SW480 (cell line): ENCODE measurements at regions not wholly inside any gene's neighbourhood (a gene's known extent, or its start where the extent isn't known, plus 50 kb on each side); places are given as distances from the start of the nearest gene placed in this dataset.
"Not testable (repeated sequence)": the region's sequence is repeated elsewhere in the genome, so short reads cannot be mapped to it uniquely, and the experiment has no call there.

Experiments
- DNase-seq: peaks from one replicate; pipeline ENCODE4 v3.0.0-alpha.2; 2016; ENCODE audit warnings: low spot score

- DNase-seq = no peak
Measured at GRCh38 chr7:93739424-93739823, 151.1 kb downstream of the TFPI2 start.

- no peak for DNase-seq
Measured at GRCh38 chr7:93737953-93738352, 152.6 kb downstream of the TFPI2 start.

- no peak for DNase-seq
Measured at GRCh38 chr7:93736668-93737369, 153.7 kb downstream of the TFPI2 start.

- DNase-seq = peak; percentile 54
Measured at GRCh38 chr7:93728292-93728691, 153.8 kb upstream of the CALCR start.

- DNase-seq = no peak
Measured at GRCh38 chr7:93725954-93726353, 151.4 kb upstream of the CALCR start.

- DNase-seq = no peak
Measured at GRCh38 chr7:93723424-93724124, 149.1 kb upstream of the CALCR start.

GRCh38 chr7:93720106-93720505 lies 145.6 kb upstream of the CALCR start:
- no peak for DNase-seq

GRCh38 chr7:93719546-93719945 lies 145.0 kb upstream of the CALCR start:
- peak; percentile 73 for DNase-seq

- DNase-seq = peak; percentile 42
Measured at GRCh38 chr7:93717217-93717900, 142.8 kb upstream of the CALCR start.

- peak; percentile 76 for DNase-seq
Measured at GRCh38 chr7:93715234-93715633, 140.7 kb upstream of the CALCR start.

- DNase-seq = no peak
Measured at GRCh38 chr7:93711926-93712325, 137.4 kb upstream of the CALCR start.

GRCh38 chr7:93708255-93708654 lies 133.7 kb upstream of the CALCR start:
- DNase-seq = not testable (repeated sequence)

GRCh38 chr7:93707249-93707648 lies 132.7 kb upstream of the CALCR start:
- DNase-seq = no peak

- DNase-seq = not testable (repeated sequence)
Measured at GRCh38 chr7:93706162-93706561, 131.6 kb upstream of the CALCR start.

- DNase-seq = no peak
Measured at GRCh38 chr7:93704217-93704616, 129.7 kb upstream of the CALCR start.

- no peak for DNase-seq
Measured at GRCh38 chr7:93697901-93698300, 123.4 kb upstream of the CALCR start.

- DNase-seq = no peak
Measured at GRCh38 chr7:93693796-93694195, 119.3 kb upstream of the CALCR start.

GRCh38 chr7:93690021-93690420 lies 115.5 kb upstream of the CALCR start:
- no peak for DNase-seq

- no peak for DNase-seq
Measured at GRCh38 chr7:93678185-93678584, 103.7 kb upstream of the CALCR start.

- DNase-seq = no peak
Measured at GRCh38 chr7:93663561-93664299, 89.2 kb upstream of the CALCR start.

- not testable (repeated sequence) for DNase-seq
Measured at GRCh38 chr7:93658163-93658562, 83.6 kb upstream of the CALCR start.

- no peak for DNase-seq
Measured at GRCh38 chr7:93651603-93652159, 77.2 kb upstream of the CALCR start.
